ENCODE measurements at regions not wholly inside any gene's neighbourhood (a gene's known extent, or its start where the extent isn't known, plus 50 kb on each side); places are given as distances from the start of the nearest gene placed in this dataset.
"Not testable (repeated sequence)": the region's sequence is repeated elsewhere in the genome, so short reads cannot be mapped to it uniquely, and the experiment has no call there.

- H3K9me3 ChIP-seq = no peaks in the 10 kb centered on the region
- H3K4me3 ChIP-seq (ENCODE audit: low read depth in 1 of 2, low read length in 1 of 2) = no peak overlapping the region
- H3K27ac ChIP-seq = no peak overlapping the region
- TF ChIP-seq CTCF (IDR thresholded peaks at IDR 0.05) = no peak
- no peaks in the 10 kb centered on the region for H3K4me1 ChIP-seq (ENCODE audit: control insufficient read depth in 1 of 2, insufficient read depth in 1 of 2, low read depth in 1 of 2, low read length in 1 of 2)
- no peaks in the 10 kb centered on the region for H3K27me3 ChIP-seq
- no peaks in the 10 kb centered on the region for H3K36me3 ChIP-seq
Measured at GRCh38 chr4:179344861-179345260, 1902.6 kb upstream of the AGA start.

GRCh38 chr4:179352221-179352620 is 1910.0 kb upstream of the AGA start:
- H3K9me3 ChIP-seq = no peaks in the 10 kb centered on the region
- H3K27me3 ChIP-seq = no peaks in the 10 kb centered on the region
- H3K36me3 ChIP-seq = no peaks in the 10 kb centered on the region
- H3K27ac ChIP-seq = no peak overlapping the region
- no peak for TF ChIP-seq CTCF (IDR thresholded peaks at IDR 0.05)
- H3K4me3 ChIP-seq (ENCODE audit: low read depth in 1 of 2, low read length in 1 of 2) = no peak overlapping the region
- H3K4me1 ChIP-seq (ENCODE audit: control insufficient read depth in 1 of 2, insufficient read depth in 1 of 2, low read depth in 1 of 2, low read length in 1 of 2) = no peaks in the 10 kb centered on the region

- Histone ChIP-seq H3K36me3 (no peaks in the 10 kb centered on the region), H3K4me1 (ENCODE audit: control insufficient read depth in 1 of 2, insufficient read depth in 1 of 2, low read depth in 1 of 2, low read length in 1 of 2) (no peaks in the 10 kb centered on the region), H3K4me3 (ENCODE audit: low read depth in 1 of 2, low read length in 1 of 2) (no peak overlapping the region), H3K27me3 (no peaks in the 10 kb centered on the region), H3K27ac (no peak overlapping the region), H3K9me3 (no peaks in the 10 kb centered on the region)
- TF ChIP-seq CTCF (IDR thresholded peaks at IDR 0.05) = no peak
Measured at GRCh38 chr4:179353786-179354185, 1911.5 kb upstream of the AGA start.

- Histone ChIP-seq H3K4me1 (ENCODE audit: control insufficient read depth in 1 of 2, insufficient read depth in 1 of 2, low read depth in 1 of 2, low read length in 1 of 2) (no peaks in the 10 kb centered on the region), H3K27me3 (no peaks in the 10 kb centered on the region)
- no peak for TF ChIP-seq CTCF (IDR thresholded peaks at IDR 0.05)
Measured at GRCh38 chr4:179361978-179362486, 1919.8 kb upstream of the AGA start.

GRCh38 chr4:179365932-179366331 is 1923.7 kb upstream of the AGA start:
- H3K4me1 ChIP-seq (ENCODE audit: control insufficient read depth in 1 of 2, insufficient read depth in 1 of 2, low read depth in 1 of 2, low read length in 1 of 2); H3K4me3 ChIP-seq (ENCODE audit: low read depth in 1 of 2, low read length in 1 of 2); H3K27ac ChIP-seq: not testable (repeated sequence)

More at GRCh38 chr4:179361978-179362486, 1919.8 kb upstream of the AGA start:
- Histone ChIP-seq H3K9me3 (no peaks in the 10 kb centered on the region), H3K27ac (no peak overlapping the region), H3K36me3 (no peaks in the 10 kb centered on the region), H3K4me3 (ENCODE audit: low read depth in 1 of 2, low read length in 1 of 2) (no peak overlapping the region)

GRCh38 chr4:179372242-179372641 is 1930.0 kb upstream of the AGA start:
- no peaks in the 10 kb centered on the region for H3K9me3 ChIP-seq
- H3K4me3 ChIP-seq (ENCODE audit: low read depth in 1 of 2, low read length in 1 of 2) = no peak overlapping the region
- H3K27me3 ChIP-seq = no peaks in the 10 kb centered on the region
- no peak for TF ChIP-seq CTCF (IDR thresholded peaks at IDR 0.05)
- H3K4me1 ChIP-seq (ENCODE audit: control insufficient read depth in 1 of 2, insufficient read depth in 1 of 2, low read depth in 1 of 2, low read length in 1 of 2) = peaks cover 4 to 28% of the 10 kb centered on the region in 2 experiments
- no peaks in the 10 kb centered on the region for H3K36me3 ChIP-seq
- H3K27ac ChIP-seq = no peak overlapping the region

More at GRCh38 chr4:179365932-179366331, 1923.7 kb upstream of the AGA start:
- H3K9me3 ChIP-seq, H3K27me3 ChIP-seq, H3K36me3 ChIP-seq: not testable (repeated sequence)
